Stimulated activated CD4-positive, alpha-beta T cell treated with anti-CD3 and anti-CD28 coated beads, Interleukin-2, amount 100 ng/mL, for 4 hours (primary cell): ENCODE measurements at regions not wholly inside any gene's neighbourhood (a gene's known extent, or its start where the extent isn't known, plus 50 kb on each side); places are given as distances from the start of the nearest gene placed in this dataset.
"Not testable (repeated sequence)": the region's sequence is repeated elsewhere in the genome, so short reads cannot be mapped to it uniquely, and the experiment has no call there.

ENCODE experiments used
- DNase-seq: peaks from one replicate; pipeline ENCODE4 v3.0.0-alpha.2; 2020; ENCODE audit warnings: low read depth

GRCh38 chr5:159645179-159645846, 271.0 kb upstream of the ADRA1B start:
- no peak for DNase-seq

- DNase-seq = no peak
Observed at GRCh38 chr5:159650803-159651202, 265.5 kb upstream of the ADRA1B start.

GRCh38 chr5:159655757-159656409, 260.4 kb upstream of the ADRA1B start:
- no peak for DNase-seq

GRCh38 chr5:159657298-159657697, 259.0 kb upstream of the ADRA1B start:
- DNase-seq = no peak

GRCh38 chr5:159657771-159658170, 258.5 kb upstream of the ADRA1B start:
- DNase-seq = no peak

- DNase-seq = no peak
Observed at GRCh38 chr5:159658266-159658925, 257.9 kb upstream of the ADRA1B start.

GRCh38 chr5:159660401-159660800, 255.9 kb upstream of the ADRA1B start:
- no peak for DNase-seq

- no peak for DNase-seq
Observed at GRCh38 chr5:159663986-159664385, 252.3 kb upstream of the ADRA1B start.

GRCh38 chr5:159667286-159667685, 249.0 kb upstream of the ADRA1B start:
- DNase-seq = no peak

GRCh38 chr5:159668556-159668955, 247.7 kb upstream of the ADRA1B start:
- no peak for DNase-seq

- no peak for DNase-seq
Observed at GRCh38 chr5:159669559-159669958, 246.7 kb upstream of the ADRA1B start.

- DNase-seq = no peak
Observed at GRCh38 chr5:159671886-159672285, 244.4 kb upstream of the ADRA1B start.

- no peak for DNase-seq
Observed at GRCh38 chr5:159673538-159673937, 242.7 kb upstream of the ADRA1B start.

- DNase-seq = no peak
Observed at GRCh38 chr5:159678657-159679392, 237.5 kb upstream of the ADRA1B start.

GRCh38 chr5:159680095-159680494, 236.2 kb upstream of the ADRA1B start:
- no peak for DNase-seq

GRCh38 chr5:159681661-159682060, 234.6 kb upstream of the ADRA1B start:
- no peak for DNase-seq

- no peak for DNase-seq
Observed at GRCh38 chr5:159682623-159683022, 233.7 kb upstream of the ADRA1B start.

- not testable (repeated sequence) for DNase-seq
Observed at GRCh38 chr5:159687892-159688291, 228.4 kb upstream of the ADRA1B start.

- DNase-seq = no peak
Observed at GRCh38 chr5:159695741-159696294, 220.5 kb upstream of the ADRA1B start.

GRCh38 chr5:159697530-159697929, 218.8 kb upstream of the ADRA1B start:
- no peak for DNase-seq

GRCh38 chr5:159698322-159698721, 218.0 kb upstream of the ADRA1B start:
- no peak for DNase-seq

- no peak for DNase-seq
Observed at GRCh38 chr5:159700016-159700415, 216.3 kb upstream of the ADRA1B start.
